Stimulated activated CD8-positive, alpha-beta memory T cell treated with anti-CD3 and anti-CD28 coated beads, Interleukin-12 subunit alpha, Interleukin-12 subunit beta, amount 100 ng/mL, for 1 hour (primary cell): ENCODE measurements at regions not wholly inside any gene's neighbourhood (a gene's known extent, or its start where the extent isn't known, plus 50 kb on each side); places are given as distances from the start of the nearest gene placed in this dataset.

Experiments
- DNase-seq: peaks from one replicate; pipeline ENCODE4 v3.0.0-alpha.2; 2020; ENCODE audit warnings: low read depth

DNA sequence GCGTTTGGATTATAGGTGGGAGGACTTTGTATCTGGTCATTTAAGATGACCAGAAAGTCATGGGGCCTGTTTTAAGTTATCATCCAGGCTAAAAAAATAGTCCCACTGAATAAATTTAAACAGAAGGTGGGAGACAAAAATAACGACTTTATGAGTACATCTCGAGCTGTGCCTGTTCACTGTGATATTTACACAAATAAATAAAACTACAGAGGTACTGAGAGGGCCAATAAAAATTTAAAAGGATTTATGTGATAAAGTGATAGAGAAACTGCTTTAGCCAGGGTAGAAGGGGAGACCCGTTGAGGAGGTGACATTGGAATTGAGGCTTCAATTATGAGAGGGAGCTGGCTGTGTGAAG is 53.4 kb upstream of the PMEPA1 start:
- DNase-seq = no peak

DNA sequence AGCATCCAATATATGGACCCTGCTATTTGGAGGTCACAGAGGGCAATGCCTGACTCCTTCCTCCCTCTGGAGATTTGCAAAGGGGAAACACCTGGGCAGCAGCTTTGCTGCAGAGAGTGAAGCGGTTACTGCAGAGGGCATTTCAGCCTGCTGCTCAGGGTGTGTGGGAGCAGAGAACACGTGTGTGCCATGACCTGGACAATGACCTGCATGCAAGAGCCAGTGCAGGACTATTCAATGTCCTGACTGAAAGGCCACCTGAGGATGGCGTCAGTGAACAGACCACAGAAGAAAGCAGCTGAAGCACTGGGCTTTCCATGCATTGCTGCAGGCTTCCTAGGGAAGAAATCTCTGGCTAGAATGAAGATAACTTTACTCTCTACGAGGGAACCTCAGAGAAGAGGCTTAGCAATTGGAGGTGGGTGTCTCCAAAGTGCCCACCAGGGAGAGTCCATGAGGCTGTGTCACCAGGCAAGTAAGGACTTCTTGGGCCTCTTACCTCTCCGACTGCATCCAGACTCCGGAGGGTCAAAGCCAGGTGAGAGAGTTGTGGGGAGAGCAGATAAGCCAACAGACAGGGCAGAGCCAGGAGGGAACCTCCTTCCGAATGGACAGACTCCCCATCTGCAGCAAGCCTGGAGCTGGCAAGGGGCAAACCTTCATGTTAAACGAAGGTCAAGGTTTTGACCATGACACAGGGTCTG is 52.9 kb upstream of the PMEPA1 start:
- no peak for DNase-seq

DNA sequence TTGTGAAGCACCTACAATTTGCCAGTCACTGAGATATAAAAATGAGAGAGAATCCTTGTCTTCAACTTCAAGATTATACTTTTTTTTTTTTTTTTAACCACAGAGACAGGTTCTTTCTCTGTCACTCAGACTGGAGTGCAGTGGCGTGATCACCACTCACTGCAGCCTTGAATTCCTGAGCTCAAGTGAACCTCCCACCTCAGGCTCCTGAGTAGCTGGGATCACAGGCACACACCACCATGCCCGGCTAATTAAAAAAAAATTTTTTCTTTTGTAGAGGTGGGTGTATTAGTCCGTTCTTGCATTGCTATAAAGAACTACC is 51.6 kb upstream of the PMEPA1 start:
- DNase-seq = no peak

DNA sequence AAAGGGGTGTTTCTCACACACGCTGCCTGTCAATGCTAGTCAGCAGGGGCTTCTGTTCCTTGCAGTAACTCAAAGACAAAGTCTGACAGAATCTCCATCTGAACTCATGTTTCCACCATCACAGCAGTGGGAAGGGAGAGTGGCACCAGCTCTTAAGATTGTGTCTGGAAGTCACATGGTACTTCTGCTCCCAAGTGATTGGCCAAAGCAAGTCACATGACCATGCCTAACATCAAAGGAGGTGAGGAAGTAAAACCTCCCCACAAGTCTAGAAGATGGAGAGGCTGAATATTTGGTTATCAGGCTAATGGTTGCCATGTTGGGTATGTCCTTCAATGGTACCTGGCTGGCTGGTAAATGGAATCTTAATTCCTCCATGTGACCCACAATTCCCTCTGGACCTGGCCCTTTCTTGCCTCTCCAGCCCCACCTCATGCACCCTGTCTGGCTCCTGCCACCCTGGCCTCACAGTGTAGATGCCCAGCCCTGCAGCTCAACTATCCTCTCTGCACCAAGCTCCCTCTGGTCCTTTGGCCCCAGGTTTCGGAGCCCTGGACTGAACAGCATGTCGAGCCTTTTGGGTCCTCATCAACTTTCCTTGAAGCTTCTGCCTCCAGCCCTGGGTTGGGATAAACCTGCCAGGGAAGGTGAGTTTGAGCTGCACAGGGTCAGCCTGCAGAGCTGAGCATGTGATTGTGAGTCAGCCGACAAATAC is 51.0 kb upstream of the PMEPA1 start:
- no peak for DNase-seq

DNA sequence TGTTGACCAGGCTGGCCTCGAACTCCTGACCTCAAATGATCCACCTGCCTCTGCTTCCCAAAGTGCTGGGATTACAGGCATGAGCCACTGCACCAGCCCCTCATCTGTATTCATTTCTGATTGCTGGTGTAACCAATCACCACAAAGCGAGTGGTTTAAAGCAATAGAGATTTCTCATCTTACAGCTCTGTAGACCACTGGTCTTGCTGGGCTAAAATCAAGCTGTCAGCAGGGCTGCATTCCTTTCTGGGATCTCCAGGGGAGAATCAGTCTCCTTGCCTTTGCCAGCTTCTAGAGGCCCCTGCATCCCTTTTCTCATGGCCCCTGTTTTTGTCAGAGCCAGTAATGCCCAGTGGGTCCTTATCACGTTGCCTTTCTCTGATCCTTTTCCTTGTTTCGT is 49.9 kb upstream of the PMEPA1 start:
- no peak for DNase-seq
